ENCODE measurements at regions not wholly inside any gene's neighbourhood (a gene's known extent, or its start where the extent isn't known, plus 50 kb on each side); places are given as distances from the start of the nearest gene placed in this dataset.

DNA sequence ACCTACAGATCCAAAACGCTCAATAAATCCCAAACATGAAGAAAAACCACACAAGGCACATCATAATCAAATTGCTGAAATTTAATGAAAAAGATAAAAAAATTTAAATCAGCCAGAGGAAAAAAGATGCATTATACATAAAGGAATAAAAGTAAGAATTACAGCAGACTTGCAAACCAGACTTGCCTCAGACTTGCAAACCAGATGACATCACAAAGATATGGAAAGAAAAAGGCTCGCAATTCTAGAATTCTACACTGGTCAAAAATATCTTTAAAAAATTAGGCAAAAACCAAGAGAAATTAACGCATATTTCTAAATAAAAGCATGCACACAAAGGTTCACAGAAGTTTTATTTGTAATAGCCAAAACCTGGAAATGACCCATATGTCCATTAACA lies 188.0 kb upstream of the NAMPT start:
- TF ChIP-seq, protein P1, sequence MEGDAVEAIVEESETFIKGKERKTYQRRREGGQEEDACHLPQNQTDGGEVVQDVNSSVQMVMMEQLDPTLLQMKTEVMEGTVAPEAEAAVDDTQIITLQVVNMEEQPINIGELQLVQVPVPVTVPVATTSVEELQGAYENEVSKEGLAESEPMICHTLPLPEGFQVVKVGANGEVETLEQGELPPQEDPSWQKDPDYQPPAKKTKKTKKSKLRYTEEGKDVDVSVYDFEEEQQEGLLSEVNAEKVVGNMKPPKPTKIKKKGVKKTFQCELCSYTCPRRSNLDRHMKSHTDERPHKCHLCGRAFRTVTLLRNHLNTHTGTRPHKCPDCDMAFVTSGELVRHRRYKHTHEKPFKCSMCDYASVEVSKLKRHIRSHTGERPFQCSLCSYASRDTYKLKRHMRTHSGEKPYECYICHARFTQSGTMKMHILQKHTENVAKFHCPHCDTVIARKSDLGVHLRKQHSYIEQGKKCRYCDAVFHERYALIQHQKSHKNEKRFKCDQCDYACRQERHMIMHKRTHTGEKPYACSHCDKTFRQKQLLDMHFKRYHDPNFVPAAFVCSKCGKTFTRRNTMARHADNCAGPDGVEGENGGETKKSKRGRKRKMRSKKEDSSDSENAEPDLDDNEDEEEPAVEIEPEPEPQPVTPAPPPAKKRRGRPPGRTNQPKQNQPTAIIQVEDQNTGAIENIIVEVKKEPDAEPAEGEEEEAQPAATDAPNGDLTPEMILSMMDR (IDR thresholded peaks at IDR 0.05): no peak
- no peak for TF ChIP-seq POLR2AphosphoS5 (IDR thresholded peaks at IDR 0.05)

All from breast epithelium (tissue), 3 donors.